Activated T-helper 1 cell treated with Interleukin-2 at 50 U/mL for 16 hours (primary cell): ENCODE measurements at regions not wholly inside any gene's neighbourhood (a gene's known extent, or its start where the extent isn't known, plus 50 kb on each side); places are given as distances from the start of the nearest gene placed in this dataset.

Experiments
- DNase-seq: peaks from one replicate; pipeline ENCODE4 v3.0.0-alpha.2; 2020; ENCODE audit warnings: low read depth

DNA sequence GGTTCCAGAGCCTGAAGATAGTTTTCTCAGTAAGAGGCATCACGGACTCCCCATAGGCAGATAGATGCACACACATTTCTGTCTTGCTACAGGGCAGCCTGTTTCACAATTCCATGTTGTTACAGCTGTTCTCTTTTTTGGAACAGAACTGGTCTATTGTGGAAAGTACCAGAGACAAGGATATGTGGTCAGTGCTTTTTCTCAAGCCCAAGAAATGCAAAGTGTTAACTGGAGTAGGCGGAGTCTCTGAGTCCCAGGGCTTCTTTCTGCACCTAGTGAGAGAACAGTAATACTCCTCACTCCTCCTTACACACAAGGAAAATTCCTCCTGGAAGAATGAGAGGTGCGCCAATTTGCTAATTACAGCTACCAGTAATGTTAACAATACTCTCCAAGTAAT is 141.6 kb upstream of the ARGLU1 start:
- no peak for DNase-seq

- DNase-seq, result no peak
Measured at GRCh38 chr13:106702505-106702904, 134.6 kb upstream of the ARGLU1 start.

GRCh38 chr13:106701771-106702341 is 133.9 kb upstream of the ARGLU1 start:
- no peak for DNase-seq

DNA sequence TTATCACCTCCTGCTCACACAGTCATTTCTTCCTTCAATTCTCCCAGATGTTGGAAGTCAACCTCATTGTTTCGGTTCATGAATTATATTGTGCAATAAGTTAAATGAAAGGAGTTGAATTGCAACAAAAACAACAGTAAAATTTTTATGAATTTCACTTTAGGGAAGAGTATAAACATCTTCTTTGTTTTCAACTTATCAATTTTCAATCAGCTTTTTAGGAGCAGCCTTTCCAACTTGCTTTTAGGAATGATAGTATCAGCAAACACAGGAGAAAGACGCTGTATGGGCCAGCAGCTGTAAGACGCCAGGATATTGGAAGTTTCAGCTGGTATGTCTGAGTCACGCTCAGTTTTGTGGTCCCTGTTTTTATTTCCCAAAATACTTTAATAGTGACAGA is 132.5 kb upstream of the ARGLU1 start:
- no peak for DNase-seq

DNA sequence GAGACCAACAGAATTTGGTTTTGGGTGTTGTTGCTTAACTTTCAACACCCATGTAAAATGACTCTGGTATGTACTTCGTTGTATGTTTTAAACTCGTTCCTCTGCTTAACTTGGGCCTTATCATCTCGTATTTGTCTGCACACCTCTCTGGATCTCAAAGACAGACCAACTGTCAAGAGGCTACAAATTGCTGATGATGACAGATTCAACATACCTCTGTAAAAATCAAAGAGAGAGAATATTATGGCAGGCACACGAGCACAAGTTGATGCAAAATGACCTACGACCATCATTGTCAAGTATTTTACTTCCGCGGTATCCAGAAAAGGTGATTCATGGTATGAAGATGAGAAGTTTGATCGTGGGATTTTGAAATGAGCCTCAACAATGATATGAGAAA is 132.1 kb upstream of the ARGLU1 start:
- no peak for DNase-seq

- DNase-seq, result no peak
Measured at GRCh38 chr13:106699311-106699710, 131.4 kb upstream of the ARGLU1 start.

GRCh38 chr13:106696719-106697118 is 128.8 kb upstream of the ARGLU1 start:
- no peak for DNase-seq

DNA sequence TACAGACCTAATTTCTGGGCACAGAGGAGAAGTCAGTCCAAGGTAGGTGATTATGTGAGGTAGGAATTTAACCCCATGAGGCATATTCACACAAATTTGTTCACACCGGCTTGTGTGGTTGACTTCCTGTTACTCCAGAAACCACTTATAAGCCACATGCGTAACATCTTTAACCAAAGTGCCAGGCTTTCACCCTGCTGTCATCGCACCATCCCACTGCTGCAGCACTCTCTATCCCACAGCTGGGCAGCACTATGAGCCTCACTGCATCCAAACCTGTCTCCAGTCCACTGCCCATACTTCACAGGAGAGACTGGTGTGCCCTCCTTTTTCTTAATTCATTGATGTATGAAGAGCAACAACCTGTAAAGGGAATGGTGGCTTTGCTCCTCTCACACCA is 128.2 kb upstream of the ARGLU1 start:
- DNase-seq, result no peak

DNA sequence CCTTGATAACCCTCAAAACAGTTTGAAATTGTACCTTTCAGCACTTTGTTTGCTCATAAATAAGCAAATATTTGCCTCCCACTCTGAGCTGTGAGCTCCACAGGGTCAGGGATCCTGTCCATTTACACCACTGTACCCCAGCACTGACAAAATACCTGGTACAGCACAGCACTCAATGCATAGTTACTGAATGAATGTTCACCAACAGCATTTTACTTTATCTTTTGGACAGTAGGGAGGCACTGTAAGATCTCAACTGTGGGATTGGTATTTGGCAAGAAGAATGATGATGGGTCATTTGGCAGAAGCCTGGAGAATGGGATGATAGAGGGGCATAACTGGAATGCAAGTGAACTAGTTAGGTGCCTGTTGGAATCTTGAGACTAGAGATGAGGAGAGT is 127.2 kb upstream of the ARGLU1 start:
- DNase-seq, result no peak

GRCh38 chr13:106691861-106692260 is 123.9 kb upstream of the ARGLU1 start:
- no peak for DNase-seq

GRCh38 chr13:106691341-106691740 is 123.4 kb upstream of the ARGLU1 start:
- DNase-seq, result no peak

- DNase-seq, result no peak
Measured at GRCh38 chr13:106690779-106691178, 122.8 kb upstream of the ARGLU1 start.

DNA sequence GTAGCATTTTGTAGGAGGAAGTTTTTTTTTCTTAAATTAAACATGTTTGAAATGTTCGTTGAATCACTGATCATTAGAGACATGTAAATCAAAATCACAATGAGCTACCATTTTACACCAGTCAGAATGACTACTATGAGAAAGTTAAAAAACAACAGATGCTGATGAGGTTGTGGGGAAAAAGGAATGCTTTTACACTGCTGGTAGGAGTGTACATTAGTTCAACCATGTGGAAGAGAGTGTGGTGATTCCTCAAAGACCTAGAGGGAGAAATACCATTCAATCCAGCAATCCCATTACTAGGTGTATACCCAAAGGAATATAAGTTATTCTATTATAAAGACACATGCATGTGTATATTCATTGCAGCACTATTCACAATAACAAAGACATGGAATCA is 122.0 kb upstream of the ARGLU1 start:
- DNase-seq, result no peak

DNA sequence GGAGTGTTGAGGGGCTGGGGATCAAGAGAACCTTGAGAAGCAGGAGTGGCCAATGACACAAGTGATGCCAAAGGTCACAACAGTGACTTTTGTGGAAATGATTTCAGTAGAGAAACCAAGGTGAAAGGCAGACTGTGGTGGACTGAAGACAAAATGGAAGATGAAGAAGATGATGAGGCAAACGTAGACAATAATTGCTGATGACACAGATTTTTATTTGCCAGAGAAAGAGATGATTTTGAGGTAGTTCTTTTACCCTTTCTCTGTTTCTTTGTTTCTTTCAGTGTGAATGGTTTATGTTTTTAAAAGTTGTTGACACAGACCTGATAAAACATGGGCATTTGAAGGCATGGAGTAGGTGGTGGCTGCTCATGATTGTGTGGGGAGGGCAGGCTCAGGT is 121.0 kb upstream of the ARGLU1 start:
- DNase-seq, result no peak

DNA sequence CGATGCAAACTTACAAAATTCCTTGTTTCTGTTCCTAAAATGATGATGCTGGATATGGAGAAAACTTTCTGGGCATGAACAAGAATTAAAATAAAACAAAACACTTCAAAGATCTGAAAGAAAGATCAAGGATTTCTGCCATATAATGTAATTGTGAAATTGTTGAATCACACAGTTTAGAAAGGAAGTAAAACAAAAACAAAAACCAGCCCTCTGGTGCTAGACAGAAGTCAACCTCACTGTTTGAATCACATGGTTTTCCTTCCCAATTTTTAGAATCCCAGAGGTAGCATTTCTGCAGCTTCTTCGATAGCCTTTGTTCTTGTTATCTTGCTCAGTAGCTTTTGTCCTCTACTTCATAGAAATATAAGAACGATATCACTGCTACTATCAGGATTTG is 118.2 kb upstream of the ARGLU1 start:
- DNase-seq, result no peak

DNA sequence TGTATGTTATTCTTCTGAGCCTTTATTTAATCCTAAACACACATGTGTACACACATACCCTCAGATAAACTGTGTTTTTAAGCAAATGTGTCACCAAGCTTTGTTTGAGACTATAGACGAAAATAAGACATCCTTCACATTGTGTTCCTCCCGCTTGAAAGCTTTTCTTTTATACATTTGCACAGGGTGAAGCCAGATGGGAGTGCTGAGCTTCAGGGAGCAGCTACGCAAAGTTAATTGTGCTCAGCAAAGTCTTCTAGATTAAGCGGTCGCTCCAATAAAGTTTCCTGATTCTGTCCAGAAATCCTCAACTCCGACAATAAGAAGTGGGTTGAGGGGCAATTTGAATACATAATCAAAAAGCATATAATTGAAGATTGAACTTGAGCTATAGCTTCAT is 117.2 kb upstream of the ARGLU1 start:
- DNase-seq, result no peak

- DNase-seq, result no peak
Measured at GRCh38 chr13:106683918-106684317, 116.0 kb upstream of the ARGLU1 start.

DNA sequence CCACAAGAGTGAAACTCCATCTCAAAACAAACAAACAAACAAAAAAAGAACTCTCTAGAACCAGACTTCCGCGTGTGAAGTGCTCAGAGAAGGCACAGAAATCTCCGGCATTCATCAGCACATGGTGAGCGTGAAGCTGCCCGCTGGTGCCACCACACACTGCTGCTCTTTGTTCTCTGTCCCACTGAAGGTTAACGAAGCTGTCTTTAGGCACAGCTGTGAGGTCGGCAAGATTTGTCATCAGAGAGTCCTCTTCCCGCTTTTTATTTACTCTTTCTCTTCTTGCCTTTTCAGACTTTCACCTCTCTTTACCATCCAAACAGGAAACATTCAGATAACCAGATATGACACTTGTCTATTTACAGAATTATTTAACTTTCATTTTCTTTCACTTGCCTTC is 115.2 kb upstream of the ARGLU1 start:
- no peak for DNase-seq

- DNase-seq, result no peak
Measured at GRCh38 chr13:106681997-106682396, 114.1 kb upstream of the ARGLU1 start.

- DNase-seq, result no peak
Measured at GRCh38 chr13:106681536-106681935, 113.6 kb upstream of the ARGLU1 start.

- no peak for DNase-seq
Measured at GRCh38 chr13:106680796-106681472, 113.0 kb upstream of the ARGLU1 start.

- DNase-seq, result no peak
Measured at GRCh38 chr13:106678646-106679418, 110.9 kb upstream of the ARGLU1 start.

- no peak for DNase-seq
Measured at GRCh38 chr13:106675311-106675710, 107.4 kb upstream of the ARGLU1 start.
